Stimulated activated CD8-positive, alpha-beta memory T cell treated with anti-CD3 and anti-CD28 coated beads, Interleukin-4, amount 100 ng/mL, for 4 hours (primary cell): ENCODE measurements at regions not wholly inside any gene's neighbourhood (a gene's known extent, or its start where the extent isn't known, plus 50 kb on each side); places are given as distances from the start of the nearest gene placed in this dataset.
"Not testable (repeated sequence)": the region's sequence is repeated elsewhere in the genome, so short reads cannot be mapped to it uniquely, and the experiment has no call there.

Experiments used
- DNase-seq, 2 donors: peaks; one replicate each; pipeline ENCODE4 v3.0.0-alpha.2; 2020; ENCODE audit warnings: low read depth in 2 of 2, low spot score in 1 of 2

DNA sequence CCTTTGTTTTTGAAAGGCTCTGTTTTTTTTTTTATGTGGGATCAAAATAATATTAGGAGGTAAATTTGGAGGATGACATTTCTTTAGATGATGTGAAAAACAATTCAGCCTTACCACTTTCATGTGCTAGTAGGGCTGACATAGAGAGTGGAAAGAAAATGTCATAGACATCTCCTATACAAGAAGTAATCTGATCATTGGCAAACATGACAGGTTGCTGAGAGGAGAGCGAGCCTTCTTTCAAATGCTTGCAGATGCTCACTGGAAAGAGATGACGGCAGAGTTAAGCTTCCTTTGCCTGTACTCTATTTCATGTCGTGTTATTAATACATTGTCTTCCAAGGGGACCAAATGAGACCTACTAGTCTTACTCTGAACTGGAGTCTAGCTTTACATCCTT is 160.1 kb upstream of the DAP start:
- DNase-seq = no peak

DNA sequence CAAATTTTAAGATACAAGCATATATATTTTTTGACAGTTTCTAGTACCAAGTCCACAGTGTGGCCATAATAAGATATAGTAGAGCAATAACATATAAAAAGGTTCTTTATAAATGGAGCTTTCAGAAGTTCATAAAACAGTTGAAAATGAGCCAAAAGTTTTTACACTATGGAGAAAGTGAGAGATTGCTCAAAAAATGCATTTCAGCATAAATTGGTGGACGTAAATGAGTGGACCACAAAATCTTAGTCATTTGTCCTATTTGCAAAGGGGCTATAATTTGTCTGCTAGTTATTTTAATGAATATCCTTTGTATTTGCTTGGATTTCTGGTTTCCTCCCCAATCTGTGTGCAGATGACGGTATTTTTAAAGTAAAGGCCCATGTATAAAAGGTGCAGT is 159.4 kb upstream of the DAP start:
- DNase-seq = no peak

DNA sequence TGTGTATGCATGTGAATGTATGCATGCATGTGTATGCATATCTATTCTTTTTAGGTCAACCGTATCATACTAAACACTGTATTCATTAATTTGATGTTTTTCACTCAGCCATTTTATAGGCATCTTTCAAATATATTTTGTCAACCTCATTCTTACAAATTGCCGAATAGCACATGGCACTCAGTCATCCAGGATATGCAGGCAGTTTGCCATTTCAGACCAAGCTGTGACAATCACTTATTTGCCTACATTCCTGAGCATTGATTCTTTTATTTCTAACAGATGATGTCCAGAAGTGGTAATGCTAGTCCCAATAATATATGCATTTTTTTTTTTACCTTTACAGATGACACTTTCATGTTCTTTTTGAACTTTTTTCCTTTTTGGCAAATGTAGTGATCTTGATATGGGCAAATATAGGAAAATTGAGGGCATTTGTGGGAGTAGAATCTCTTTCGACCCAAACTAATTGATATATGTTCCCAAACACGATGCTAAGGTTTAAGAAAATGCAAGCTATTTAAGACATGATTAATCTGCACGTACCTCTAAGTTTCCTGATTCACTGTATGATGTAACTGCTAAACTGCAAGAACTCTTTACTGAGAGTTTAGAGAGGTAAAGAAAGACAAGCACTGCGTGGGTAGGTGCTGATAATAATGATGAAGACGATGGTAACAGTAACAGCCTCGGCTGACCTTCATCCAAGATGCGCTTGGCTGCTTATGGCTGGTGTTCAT is 153.9 kb upstream of the DAP start:
- DNase-seq = no peak

DNA sequence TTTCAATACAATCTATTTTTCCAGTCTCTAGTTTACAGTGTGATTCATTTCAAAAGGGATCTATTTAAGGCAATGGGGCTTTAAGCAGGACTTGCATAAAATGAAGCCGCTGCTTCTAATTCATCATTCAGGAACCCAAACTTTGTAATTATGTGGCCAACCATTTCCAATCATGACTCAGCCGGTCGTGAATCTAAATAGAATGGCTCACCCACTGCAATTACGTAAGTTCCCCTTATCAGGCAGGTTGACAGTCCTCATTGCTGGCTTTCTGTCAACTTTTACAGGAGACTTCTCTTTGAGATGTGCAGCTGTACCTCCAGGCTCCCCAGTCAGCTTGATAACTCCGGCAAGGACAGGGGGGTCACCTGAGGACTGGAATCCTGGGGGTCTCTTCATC is 152.8 kb upstream of the DAP start:
- DNase-seq = no peak

DNA sequence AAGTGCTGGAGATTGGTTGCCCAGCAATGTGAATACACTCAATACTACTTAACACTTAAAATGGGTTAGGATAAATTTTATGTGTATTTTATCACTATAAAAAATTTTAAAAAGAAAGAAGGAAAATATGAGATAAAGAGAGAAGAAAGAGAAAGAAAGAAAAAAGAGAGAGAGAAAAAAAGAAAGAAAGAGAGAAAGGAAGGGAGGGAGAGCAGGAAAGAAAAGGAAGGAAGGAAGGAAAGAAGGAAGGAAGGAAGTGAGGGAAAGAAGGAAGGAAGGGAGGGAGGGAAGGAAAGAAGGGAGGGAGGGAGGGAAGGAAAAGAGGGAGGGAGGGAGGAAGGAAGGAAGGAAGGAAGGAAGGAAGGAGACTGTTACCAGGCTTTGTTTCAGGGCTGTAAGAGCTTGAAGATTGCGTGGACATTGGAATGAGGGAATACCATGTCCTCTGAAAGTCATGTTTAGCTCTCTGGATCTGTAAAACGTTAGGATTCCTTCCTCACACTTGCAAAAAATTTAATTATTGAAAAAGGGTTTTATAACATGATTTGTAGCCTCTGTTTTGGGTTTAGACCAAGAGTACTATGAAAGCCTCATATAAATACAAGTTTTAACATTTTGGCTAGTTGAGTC is 152.3 kb upstream of the DAP start:
- no peak for DNase-seq

DNA sequence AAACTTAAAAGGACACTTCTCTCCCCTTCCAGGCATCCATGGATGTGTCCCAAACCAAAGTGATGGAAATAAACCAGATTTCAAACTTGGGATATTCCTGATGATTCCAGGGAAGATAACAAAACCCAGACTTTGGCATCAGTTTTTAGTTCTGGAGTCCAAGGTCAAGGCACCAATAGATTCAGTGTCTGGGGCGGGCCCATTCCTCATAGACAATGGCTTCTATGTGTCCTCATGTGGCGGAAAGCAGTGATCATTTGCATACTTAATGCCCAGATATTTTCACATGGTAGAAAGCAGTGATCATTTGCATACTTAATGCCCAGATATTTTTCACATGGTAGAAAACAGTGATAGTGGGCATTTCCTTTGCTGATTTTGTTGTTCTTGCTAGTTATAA is 151.4 kb upstream of the DAP start:
- no peak for DNase-seq

DNA sequence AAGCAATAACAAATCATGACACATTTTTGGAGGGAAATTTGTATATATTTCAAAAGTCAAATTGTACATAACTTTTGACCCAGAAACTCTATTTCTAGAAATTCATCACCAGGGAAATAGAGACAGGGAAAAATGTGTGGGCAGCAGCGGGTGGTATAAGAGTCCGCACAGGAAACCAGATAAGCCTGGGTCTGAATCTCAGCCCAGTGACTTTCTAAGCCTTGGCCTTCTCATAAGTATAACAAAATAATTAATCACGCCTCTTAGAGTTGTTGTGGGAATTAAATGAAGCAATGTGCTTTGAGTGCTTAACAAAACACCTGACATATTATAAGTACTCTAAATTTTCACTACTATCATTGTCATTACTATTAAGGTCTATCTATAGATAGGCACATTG is 149.2 kb upstream of the DAP start:
- no peak for DNase-seq

DNA sequence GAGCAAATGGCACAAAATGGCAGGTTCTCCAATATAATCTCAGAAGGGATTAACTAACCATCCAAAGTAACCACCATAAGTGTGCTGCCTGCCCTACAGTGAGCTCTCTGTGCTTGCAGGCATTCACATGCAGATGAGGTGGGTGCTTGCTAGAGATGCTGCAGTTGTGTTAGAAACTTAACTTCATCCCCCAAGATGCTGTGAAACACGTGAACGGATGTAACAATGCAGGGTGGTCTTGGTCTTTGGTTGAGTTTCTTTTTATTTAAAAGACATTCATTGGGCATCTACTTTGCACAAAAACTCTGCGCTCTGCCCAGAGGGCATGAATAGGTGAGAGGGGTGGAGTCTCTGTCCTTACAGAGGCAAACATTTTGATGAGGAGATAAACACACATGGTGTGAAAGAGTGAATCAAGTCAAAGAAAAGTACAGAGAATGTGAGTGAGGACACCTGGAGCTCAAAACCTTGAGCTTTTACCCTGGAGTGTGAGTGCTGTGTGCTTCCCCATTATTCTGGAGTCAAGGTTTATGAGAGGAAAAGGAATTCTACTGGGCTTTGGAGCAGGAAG is 143.9 kb upstream of the DAP start:
- no peak for DNase-seq

DNA sequence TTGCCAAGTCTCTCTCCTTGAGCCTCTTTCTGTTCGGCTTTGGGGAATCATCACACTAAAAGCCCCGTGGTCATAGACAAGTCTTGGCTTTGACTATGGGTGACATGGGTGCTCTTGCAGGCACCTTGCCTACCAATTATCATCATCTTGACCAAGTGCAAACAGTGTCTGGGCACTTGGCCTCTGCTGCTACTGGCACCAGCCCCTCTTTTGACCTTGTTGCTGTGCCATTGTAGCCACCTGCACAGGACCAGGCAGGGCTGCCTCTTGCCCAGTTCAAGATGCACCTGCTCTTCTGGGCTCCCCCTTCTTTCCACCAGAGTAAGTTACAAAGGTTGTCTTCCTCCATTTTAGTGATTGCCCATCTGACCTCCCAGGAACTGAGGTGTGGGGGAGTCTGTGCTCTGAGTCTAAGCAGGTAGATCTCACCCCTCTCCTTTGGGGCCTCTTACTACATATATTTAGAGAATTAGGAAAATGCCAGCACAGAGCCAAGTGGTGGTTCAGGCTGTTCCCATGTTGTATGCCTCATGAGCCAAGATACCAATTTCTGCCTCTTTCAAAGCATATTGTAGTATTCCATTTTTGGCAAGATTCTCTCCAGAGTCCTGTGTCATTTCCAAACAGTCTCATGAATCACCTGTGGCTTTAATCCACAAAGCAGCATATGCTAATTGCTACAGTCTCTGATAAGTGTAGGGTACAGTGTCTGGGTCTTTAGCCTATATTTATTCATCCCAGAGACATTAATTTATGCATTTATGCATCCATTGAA is 142.9 kb upstream of the DAP start:
- no peak for DNase-seq

DNA sequence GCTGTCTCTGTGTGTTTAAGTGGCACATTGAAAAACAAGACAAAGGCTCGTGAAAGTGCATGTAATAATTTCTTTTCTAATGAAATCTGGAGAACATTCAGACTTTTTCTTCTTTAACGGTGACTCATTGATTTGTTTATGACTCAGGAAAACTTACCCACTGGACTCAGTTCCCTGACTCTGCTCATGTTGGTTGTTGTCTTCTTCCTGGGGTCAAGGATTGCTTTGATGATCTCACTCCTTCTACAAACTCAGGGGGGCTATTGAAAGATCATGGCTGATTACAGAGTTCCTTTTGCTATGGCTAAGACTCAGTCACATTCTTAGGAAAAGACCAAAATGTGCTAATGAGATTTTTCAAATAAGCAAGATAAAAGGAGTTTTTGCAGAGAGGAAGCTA is 141.1 kb upstream of the DAP start:
- no peak for DNase-seq

DNA sequence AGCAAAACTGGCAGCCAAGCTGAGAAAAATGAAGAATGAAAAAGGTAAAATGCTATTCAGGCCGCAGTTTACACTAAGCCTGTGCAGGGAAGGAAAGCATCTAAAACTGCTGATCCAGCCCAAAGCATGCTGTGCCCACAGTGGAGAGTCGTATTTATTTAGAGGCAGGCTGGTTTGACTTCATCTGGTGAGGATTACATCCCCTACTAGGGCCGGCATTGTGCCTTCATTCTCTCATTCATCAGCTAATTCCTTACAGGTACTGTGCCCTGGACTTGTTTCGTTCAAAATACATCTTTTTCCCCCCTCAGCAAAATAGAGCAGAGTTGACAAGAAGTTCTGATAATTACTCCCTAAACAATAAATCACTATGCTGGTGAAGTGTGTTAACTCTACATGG is 137.5 kb upstream of the DAP start:
- DNase-seq = no peak

DNA sequence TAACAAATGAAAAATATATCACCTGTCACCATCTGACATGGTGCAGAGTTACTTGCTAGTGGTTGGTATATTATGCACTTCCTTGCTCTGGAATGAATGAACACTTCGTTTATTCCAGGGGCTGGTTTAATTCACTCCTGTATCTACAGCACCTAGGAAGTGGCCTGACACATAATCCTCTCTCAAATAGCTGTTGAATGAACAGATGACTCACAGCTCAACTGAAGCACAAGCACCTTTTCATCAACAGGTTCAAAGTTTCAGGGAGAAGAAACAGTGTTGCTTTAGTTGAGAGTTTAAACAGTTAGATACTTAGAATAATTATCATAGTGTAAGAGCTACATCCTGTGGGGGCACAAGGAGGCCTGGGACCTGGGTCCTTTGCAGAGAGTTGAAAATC is 135.0 kb upstream of the DAP start:
- DNase-seq = no peak

DNA sequence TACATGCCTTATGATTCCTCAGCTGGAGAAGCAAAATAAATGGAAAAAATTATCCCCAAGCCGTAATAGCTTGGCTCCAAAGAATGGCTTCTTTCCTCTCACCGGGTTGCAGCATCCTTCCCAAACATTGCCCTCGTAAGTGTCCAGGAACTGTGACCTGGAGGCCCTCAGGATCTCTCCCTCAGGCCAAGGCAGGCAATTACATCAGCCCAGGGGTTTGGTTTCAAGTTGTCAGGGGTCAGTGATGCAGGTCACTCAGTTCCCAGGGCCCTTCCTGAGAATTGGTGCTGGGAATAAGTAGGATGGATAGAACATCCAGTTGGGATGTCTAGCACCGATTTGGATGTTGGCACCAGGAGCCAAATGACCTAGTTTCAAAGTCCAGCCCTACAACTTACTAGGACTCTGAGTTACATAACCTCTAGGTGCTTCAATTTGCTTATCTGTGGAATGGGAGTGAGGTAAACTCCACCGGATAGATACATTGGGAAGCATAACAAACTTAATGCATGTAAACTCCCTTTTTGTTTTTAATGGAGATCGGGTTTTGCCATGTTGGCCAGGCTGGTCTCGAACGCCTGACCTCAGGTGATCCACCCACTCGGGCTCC is 133.5 kb upstream of the DAP start:
- DNase-seq = no peak

DNA sequence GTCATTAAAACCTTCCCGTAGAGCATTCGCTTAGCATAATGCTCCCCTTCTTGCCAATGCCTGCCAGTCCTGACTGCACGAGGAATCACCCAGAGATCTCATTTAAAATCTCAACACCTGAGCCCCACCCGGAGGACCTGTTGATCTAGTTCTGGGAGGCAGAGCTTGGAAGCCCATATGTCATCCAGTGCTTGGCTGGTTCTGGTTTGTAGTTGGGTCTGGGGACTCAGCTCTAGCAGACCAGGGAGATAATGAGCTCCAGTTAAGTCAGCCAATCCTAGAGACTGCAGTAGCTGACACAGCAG is 131.8 kb upstream of the DAP start:
- no peak for DNase-seq

DNA sequence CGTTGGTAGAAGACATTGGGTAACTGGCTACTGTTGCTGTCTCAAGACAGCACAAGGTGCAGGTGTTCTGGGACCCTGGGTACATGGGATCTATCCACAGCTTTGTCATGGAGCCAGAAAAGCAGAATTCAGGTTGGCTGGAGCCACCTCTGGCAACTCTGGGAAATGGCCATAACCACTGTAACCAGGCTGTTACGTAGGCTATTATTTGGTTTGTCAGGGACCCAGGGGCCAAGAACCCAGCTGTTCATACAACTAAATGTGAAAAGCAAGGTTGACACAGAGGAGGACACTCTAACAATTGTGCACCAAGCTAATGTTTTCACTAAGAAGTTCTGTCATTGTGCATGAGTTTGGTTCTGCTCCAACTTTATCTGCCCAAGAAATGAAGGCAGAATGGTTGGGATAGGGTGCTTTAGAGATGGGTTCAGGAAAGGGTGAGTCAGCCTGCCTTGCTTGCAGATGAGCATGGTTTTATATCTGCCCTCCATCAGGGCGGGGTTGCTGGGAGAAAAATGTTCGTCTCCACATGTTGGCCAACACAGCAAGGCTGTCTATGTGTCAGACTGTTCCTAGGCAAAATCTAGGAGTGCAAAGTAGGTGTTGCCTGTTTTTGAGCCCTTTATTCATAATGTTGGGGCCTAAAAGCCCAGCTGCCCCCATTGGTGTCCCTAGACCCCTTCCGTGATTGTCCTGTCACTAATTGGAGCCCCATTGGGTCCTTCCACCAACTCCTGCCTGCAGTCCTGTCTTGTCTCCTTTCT is 131.3 kb upstream of the DAP start:
- no peak for DNase-seq

DNA sequence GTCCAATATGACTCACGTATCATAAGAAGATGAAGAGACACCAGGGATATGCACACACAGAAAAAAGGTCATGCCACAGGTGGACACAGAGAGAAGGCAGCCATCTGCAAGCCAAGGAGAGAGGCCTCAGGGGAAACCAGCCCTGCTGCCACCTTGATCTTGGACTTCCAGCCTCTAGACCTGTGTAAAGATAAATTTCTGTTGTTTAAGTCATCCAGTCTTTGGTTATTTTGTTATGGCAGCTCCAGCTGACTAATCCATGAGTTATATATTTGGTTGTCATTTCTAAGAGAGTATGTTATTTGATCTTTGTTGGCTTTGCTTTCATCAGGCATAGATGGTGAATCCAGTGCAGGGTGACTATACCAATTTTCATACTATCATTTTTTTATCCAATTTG is 130.2 kb upstream of the DAP start:
- no peak for DNase-seq

DNA sequence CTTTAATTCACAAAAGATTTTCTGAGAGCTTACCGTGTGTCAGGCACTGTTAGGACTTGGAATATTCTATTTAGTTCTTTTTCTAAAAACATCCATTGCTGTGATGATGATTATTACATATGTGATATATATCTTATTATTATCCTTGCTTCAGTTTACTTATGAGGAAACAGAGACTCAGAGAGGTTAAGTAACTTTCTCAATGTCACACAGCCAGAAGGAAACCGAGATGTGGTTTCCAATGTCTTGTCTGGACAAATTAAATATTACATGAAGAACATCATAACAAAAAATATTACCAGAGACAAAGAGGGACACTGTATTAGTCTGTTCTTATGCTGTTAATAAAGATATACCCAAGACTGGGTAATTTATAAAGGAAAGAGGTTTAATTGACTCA is 125.5 kb upstream of the DAP start:
- no peak for DNase-seq

DNA sequence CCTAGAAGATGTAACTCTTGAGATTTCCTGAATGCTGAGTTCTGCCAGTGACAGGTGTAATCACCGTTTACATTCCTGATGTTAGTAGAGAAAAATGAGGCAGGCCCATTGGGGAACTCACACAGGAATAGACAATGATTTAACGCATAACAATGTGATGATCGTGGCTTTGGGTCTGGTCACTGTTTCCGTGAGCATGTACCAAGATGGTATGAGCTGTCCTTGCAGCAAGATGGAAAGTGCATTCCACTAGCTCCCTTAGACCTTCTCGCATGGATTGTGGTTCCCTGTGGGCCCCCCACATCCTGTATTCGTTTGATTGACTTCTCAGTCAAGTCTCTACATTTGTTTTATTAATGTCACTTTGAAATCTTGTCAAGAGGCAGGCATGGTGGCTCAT is 124.0 kb upstream of the DAP start:
- no peak for DNase-seq

DNA sequence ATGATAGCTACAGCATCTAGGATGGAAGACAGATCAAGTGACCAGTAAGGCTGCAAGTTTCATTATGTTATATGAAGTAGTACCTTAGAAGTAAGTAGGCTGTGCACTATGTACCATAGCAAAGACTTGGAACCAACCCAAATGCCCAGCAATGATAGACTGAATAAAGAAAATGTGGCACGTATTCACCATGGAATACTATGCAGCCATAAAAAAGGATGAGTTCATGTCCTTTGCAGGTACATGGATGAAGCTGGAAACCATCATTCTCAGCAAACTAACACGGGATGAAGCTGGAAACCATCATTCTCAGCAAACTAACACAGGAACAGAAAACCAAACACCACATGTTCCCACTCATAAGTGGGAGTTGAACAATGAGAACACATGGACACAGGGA is 122.9 kb upstream of the DAP start:
- DNase-seq = not testable (repeated sequence)

DNA sequence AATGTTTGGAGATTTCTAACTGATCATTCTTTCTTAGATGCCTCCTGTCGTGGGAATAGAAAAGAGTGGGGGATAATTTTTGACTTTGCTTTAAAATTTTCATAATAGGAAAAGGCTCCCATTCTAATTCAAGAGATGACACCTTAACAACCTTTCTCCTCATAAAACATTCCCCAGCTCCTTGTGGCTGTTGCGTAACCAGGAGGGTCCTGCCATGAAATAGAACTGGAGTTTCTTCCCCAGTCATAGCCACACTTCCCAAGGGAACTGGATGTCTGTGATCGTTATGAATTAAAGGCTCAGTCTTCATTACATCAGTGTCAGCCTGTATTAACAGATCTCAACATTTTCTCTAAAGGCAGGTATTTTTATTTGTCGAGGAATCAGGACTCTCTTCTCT is 119.9 kb upstream of the DAP start:
- no peak for DNase-seq

DNA sequence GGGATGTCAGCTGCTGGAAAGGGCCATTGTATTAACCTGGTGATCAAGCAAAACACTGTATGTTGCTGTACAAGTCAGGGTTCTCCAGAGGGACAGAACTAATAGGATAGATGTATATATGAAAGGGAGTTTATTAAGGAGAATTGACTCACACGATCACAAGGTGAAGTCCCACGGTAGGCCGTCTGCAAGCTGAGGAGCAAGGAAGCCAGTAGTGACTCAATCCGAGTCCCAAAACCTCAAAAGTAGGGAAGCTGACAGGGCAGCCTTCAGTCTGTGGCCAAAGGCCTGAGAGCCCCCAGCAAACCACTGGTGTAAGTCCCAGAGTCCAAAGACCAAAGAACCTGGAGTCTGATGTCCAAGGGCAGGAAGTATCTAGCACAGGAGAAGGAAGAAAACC is 116.0 kb upstream of the DAP start:
- DNase-seq = not testable (repeated sequence)
